B cell (primary cell): ENCODE measurements at regions not wholly inside any gene's neighbourhood (a gene's known extent, or its start where the extent isn't known, plus 50 kb on each side); places are given as distances from the start of the nearest gene placed in this dataset.

Source experiments
- ATAC-seq: fragments of 200-7000 bp; cut with Tn5 transposase; one replicate; pipeline ENCODE4 v1.10.0; 2021; ENCODE audit warnings: low read depth, mild to moderate bottlenecking, moderate number of reproducible peaks, moderate library complexity
- CTCF ChIA-PET: fragments of 350-600 bp; sonication (Branson Sonifier 250); formaldehyde crosslinking; loops from one replicate; lab custom pipeline; 2021; ENCODE audit warnings: antibody characterized with exemption, inconsistent platforms; lab: Charles Lee
- POLR2A ChIA-PET: fragments of 350-600 bp; sonication (Branson Sonifier 250); formaldehyde crosslinking; loops from one replicate; lab custom pipeline; 2021; ENCODE audit warnings: antibody characterized with exemption; lab: Charles Lee
- DNase-seq: peaks from one replicate; pipeline ENCODE4 v3.0.0; 2013
- H2AFZ ChIP-seq: 2 replicates; pipeline ENCODE4 v1.6.1; 2012; ENCODE audit warnings: mild to moderate bottlenecking, low read depth, low read length; ENCODE audit not compliant: insufficient read depth, poor library complexity, severe bottlenecking
- H3K27ac ChIP-seq, 2 donors: 1 replicate in 1 of 2; 2 replicates in 1 of 2; pipeline ENCODE4 v1.5.1; 2012 to 2013; ENCODE audit warnings: low read length in 2 of 2, mild to moderate bottlenecking in 2 of 2, moderate library complexity in 1 of 2
- H3K27me3 ChIP-seq, 4 experiments: fragments of 200-600 bp in 1 of 4; sonication (generic) in 1 of 4; replicated peaks in 1 of 4; 1 replicate in 2 of 4; 2 replicates in 2 of 4; pipeline versions ENCODE4 v1.6.1 to v1.7.0; 2013 to 2016; ENCODE audit warnings: low read length in 3 of 4, mild to moderate bottlenecking in 2 of 4, mixed read lengths in 1 of 4, moderate library complexity in 1 of 4; ENCODE audit not compliant: insufficient read depth in 4 of 4, control insufficient read depth in 3 of 4; ENCODE audit errors: control extremely low read depth in 1 of 4
- H3K36me3 ChIP-seq, 2 experiments: replicated peaks in 1 of 2; 1 replicate in 1 of 2; 2 replicates in 1 of 2; pipeline versions ENCODE4 v1.6.1 to v1.7.1; 2013; ENCODE audit warnings: low read length in 1 of 2; ENCODE audit not compliant: insufficient read depth in 2 of 2, control insufficient read depth in 1 of 2; ENCODE audit errors: control extremely low read depth in 1 of 2, extremely low read depth in 1 of 2
- H3K4me1 ChIP-seq, 2 donors: fragments of 200-600 bp in 1 of 2; sonication (generic) in 1 of 2; 1 replicate in 1 of 2; 2 replicates in 1 of 2; pipeline versions ENCODE4 v1.5.1 to v1.6.1; 2013 to 2017; ENCODE audit warnings: low read length in 2 of 2; ENCODE audit not compliant: control insufficient read depth in 2 of 2, insufficient read depth in 2 of 2
- H3K4me2 ChIP-seq: replicated peaks from 2 replicates; pipeline ENCODE3; 2012; ENCODE audit warnings: mild to moderate bottlenecking, low read depth, low read length; ENCODE audit not compliant: poor library complexity, severe bottlenecking
- H3K4me3 ChIP-seq, 5 experiments: fragments of 200-600 bp in 1 of 5; sonication (generic) in 1 of 5; 1 replicate in 3 of 5; 2 replicates in 2 of 5; pipeline versions ENCODE4 v1.5.1 to v1.7.0; 2011 to 2016; ENCODE audit warnings: low read length in 4 of 5, mild to moderate bottlenecking in 4 of 5, low read depth in 2 of 5, control low read depth in 1 of 5, moderate library complexity in 1 of 5; ENCODE audit not compliant: insufficient read depth in 1 of 5; ENCODE audit errors: control extremely low read depth in 1 of 5, extremely low read depth in 1 of 5
- H3K79me2 ChIP-seq: fragments of 200-600 bp; sonication (generic); one replicate; pipeline ENCODE4 v1.6.0; 2016; ENCODE audit warnings: low read length; ENCODE audit not compliant: control insufficient read depth, insufficient read depth
- H3K9ac ChIP-seq: fragments of 200-600 bp; sonication (generic); 2 replicates; pipeline ENCODE4 v1.6.1; 2017; ENCODE audit warnings: mild to moderate bottlenecking, low read length, moderate library complexity
- H3K9me3 ChIP-seq, 3 donors: one replicate each; pipeline versions ENCODE4 v1.6.1 to v1.7.1; 2013; ENCODE audit warnings: low read length in 2 of 3; ENCODE audit not compliant: control insufficient read depth in 2 of 3, insufficient read depth in 1 of 3; ENCODE audit errors: control extremely low read depth in 1 of 3
- H4K20me1 ChIP-seq: 2 replicates; pipeline ENCODE4 v1.6.0; 2012; ENCODE audit warnings: mild to moderate bottlenecking, low read length; ENCODE audit not compliant: insufficient read depth, control insufficient read depth, poor library complexity, severe bottlenecking
- H3K27ac Mint-ChIP-seq: one replicate; pipeline ENCODE4 v1.8.0; 2021; ENCODE audit warnings: mixed read lengths
- H3K27me3 Mint-ChIP-seq: one replicate; pipeline ENCODE4 v1.8.0; 2021; ENCODE audit warnings: mixed read lengths
- H3K4me1 Mint-ChIP-seq: one replicate; pipeline ENCODE4 v1.8.0; 2021; ENCODE audit warnings: mixed read lengths
- H3K4me3 Mint-ChIP-seq: one replicate; pipeline ENCODE4 v1.8.0; 2021; ENCODE audit warnings: mixed read lengths
- H3K9me3 Mint-ChIP-seq: one replicate; pipeline ENCODE4 v1.8.0; 2022; ENCODE audit warnings: mixed read lengths; ENCODE audit not compliant: insufficient read depth
- EZH2 ChIP-seq: IDR thresholded peaks from 2 replicates; pipeline ENCODE4 v1.6.1; 2012; ENCODE audit warnings: borderline replicate concordance, low read depth, mild to moderate bottlenecking, moderate library complexity, low read length; ENCODE audit not compliant: insufficient read depth, poor library complexity, severe bottlenecking
- WGBS: methylation state at CpG from one replicate; pipeline ENCODE4 v1.1.5; 2013; ENCODE audit warnings: missing lambda C conversion rate; ENCODE audit not compliant: insufficient coverage; 5-methylcytosine and 5-hydroxymethylcytosine counted together
- intact Hi-C: fragments of 100-400 bp; cut with micrococcal nuclease; formaldehyde crosslinking; loops from one replicate; pipeline ENCODE4 v1.10.0; 2022
- TF ChIP-seq, protein P1 (sequence below): fragments of 200-600 bp; IDR thresholded peaks from one replicate; pipeline ENCODE4 v1.8.0; 2022; ENCODE audit warnings: antibody characterized with exemption, mild to moderate bottlenecking

DNA sequence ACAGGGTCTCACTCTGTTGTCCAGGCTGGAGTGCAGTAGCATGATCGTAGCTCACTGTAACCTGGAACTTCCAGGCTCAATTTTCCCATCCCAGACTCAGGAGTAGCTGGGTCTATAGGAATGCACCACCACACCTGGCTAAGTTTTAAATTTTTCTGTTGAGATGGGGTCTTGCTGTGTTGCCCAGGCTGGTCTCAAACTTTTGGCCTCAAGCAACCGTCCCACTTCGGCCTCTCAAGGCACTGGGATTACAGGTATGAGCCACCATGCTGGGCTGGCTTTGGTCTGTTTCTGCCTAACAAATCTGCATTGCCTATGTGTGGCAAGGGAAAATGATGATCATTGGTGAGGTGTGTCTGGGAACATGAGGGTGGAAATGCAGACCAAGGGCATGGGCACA lies 59.3 kb upstream of the CLMP start:
- Histone ChIP-seq H3K9ac (no peak overlapping the region), H2AFZ (no peak overlapping the region), H3K4me1 (no peaks in the 10 kb centered on the region), H4K20me1 (no peaks in the 10 kb centered on the region), H3K9me3 (peaks cover 0 to 11% (median 7%) of the 10 kb centered on the region in 3 donors), H3K36me3 (no peaks in the 10 kb centered on the region), H3K4me2 (no peak overlapping the region), H3K27me3 (no peaks in the 10 kb centered on the region), H3K27ac (no peak overlapping the region), H3K79me2 (no peaks in the 10 kb centered on the region), H3K4me3 (no peak overlapping the region)
- H3K9me3 Mint-ChIP-seq: no peaks in the 10 kb centered on the region
- H3K4me1 Mint-ChIP-seq: no peaks in the 10 kb centered on the region
- no peak overlapping the region for H3K4me3 Mint-ChIP-seq
- DNase-seq (no peak), ATAC-seq (no peak)
- no peak for TF ChIP-seq EZH2
- TF ChIP-seq, protein P1, sequence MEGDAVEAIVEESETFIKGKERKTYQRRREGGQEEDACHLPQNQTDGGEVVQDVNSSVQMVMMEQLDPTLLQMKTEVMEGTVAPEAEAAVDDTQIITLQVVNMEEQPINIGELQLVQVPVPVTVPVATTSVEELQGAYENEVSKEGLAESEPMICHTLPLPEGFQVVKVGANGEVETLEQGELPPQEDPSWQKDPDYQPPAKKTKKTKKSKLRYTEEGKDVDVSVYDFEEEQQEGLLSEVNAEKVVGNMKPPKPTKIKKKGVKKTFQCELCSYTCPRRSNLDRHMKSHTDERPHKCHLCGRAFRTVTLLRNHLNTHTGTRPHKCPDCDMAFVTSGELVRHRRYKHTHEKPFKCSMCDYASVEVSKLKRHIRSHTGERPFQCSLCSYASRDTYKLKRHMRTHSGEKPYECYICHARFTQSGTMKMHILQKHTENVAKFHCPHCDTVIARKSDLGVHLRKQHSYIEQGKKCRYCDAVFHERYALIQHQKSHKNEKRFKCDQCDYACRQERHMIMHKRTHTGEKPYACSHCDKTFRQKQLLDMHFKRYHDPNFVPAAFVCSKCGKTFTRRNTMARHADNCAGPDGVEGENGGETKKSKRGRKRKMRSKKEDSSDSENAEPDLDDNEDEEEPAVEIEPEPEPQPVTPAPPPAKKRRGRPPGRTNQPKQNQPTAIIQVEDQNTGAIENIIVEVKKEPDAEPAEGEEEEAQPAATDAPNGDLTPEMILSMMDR: no peak
- no peak overlapping the region for H3K27ac Mint-ChIP-seq
- intact Hi-C loops: no loop called here
- POLR2A ChIA-PET: no interaction called here
- 92% methylated on average over 3 of the region's 3 CpGs for WGBS
- CTCF ChIA-PET: no interaction called here
- peaks cover 21% of the 10 kb centered on the region for H3K27me3 Mint-ChIP-seq

GRCh38 chr11:123253911-123254310 lies 58.9 kb upstream of the CLMP start:
- Mint-ChIP-seq H3K4me1 (no peaks in the 10 kb centered on the region), H3K27me3 (peaks cover 21% of the 10 kb centered on the region), H3K4me3 (no peak overlapping the region), H3K9me3 (no peaks in the 10 kb centered on the region), H3K27ac (no peak overlapping the region)
- Histone ChIP-seq H3K9ac (no peak overlapping the region), H2AFZ (no peak overlapping the region), H3K4me3 (no peak overlapping the region), H3K36me3 (no peaks in the 10 kb centered on the region), H3K27me3 (no peaks in the 10 kb centered on the region), H3K4me1 (no peaks in the 10 kb centered on the region), H3K4me2 (no peak overlapping the region), H4K20me1 (no peaks in the 10 kb centered on the region), H3K79me2 (no peaks in the 10 kb centered on the region), H3K9me3 (peaks cover 0 to 11% (median 7%) of the 10 kb centered on the region in 3 donors), H3K27ac (no peak overlapping the region)
- ATAC-seq: no peak
- no CpG with 5 or more reads among the region's 3 CpGs for WGBS
- intact Hi-C loops: no loop called here
- POLR2A ChIA-PET: no interaction called here
- CTCF ChIA-PET: no interaction called here
- DNase-seq: no peak
- TF ChIP-seq, protein P1: no peak
- TF ChIP-seq EZH2: no peak
